ENCODE measurements at regions not wholly inside any gene's neighbourhood (a gene's known extent, or its start where the extent isn't known, plus 50 kb on each side); places are given as distances from the start of the nearest gene placed in this dataset.

DNA sequence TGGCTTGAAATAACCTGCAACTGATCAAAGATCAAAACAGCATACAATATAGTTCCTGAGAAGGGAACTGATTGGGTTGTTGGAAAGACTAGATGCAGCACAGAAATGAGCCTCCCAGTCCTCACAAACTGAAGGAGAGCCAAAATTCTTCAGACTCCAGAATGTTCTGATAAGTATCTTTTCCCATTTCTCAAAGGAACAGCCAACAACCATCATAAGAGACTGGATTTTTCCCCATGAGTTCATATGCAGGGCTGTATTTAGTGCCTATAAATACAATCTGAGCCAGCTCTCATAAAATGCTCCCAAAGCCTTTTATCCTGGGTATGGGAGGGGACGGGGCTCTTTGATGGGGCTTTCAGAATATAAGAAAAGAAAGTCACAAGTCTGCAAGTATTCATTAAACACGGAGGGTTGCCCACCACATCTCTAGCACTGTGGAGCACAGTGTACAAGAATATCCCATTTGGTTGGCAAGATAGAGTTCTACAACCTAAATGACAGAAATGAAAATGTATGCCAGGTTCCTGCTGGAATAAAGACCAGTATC is 50.7 kb upstream of the LYVE1 start:
- TF ChIP-seq, protein P1, sequence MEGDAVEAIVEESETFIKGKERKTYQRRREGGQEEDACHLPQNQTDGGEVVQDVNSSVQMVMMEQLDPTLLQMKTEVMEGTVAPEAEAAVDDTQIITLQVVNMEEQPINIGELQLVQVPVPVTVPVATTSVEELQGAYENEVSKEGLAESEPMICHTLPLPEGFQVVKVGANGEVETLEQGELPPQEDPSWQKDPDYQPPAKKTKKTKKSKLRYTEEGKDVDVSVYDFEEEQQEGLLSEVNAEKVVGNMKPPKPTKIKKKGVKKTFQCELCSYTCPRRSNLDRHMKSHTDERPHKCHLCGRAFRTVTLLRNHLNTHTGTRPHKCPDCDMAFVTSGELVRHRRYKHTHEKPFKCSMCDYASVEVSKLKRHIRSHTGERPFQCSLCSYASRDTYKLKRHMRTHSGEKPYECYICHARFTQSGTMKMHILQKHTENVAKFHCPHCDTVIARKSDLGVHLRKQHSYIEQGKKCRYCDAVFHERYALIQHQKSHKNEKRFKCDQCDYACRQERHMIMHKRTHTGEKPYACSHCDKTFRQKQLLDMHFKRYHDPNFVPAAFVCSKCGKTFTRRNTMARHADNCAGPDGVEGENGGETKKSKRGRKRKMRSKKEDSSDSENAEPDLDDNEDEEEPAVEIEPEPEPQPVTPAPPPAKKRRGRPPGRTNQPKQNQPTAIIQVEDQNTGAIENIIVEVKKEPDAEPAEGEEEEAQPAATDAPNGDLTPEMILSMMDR (IDR thresholded peaks at IDR 0.05; ENCODE audit: insufficient read depth, low read depth, low read length, missing control alignments) = no peak
- H3K4me3 ChIP-seq (ENCODE audit: low read length) = no peak overlapping the region
- no peak for DNase-seq (ENCODE audit: low read depth)

DNA sequence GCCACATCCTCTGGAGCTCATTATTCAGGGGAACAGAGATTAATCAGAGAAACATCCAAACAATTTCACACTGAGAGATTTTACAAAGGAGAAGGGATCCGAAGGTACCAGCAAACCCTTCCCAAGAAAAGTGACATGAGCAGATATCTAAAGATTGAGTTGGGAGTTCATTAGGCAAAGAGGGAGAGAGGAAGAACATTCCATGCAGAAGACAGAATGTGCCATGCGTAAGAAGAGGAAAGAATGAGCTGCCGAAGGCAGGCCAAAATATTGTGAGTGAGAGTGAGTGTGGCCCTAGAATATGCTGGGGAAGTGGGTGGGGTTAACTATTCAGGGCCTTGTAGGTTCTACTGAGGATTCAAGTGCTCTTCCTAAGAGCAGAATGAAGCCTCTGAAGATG is 50.0 kb upstream of the LYVE1 start:
- H3K4me3 ChIP-seq (ENCODE audit: low read length) = no peak overlapping the region
- DNase-seq (ENCODE audit: low read depth) = no peak

More for the DNA sequence above, 50.0 kb upstream of the LYVE1 start:
- TF ChIP-seq, protein P1 (IDR thresholded peaks at IDR 0.05; ENCODE audit: insufficient read depth, low read depth, low read length, missing control alignments) = no peak
